Stomach (tissue), 8 donors: ENCODE measurements at regions not wholly inside any gene's neighbourhood (a gene's known extent, or its start where the extent isn't known, plus 50 kb on each side); places are given as distances from the start of the nearest gene placed in this dataset.

Experiments
- DNase-seq, 2 donors: peaks; one replicate each; pipeline versions ENCODE4 v3.0.0 to v3.0.0-alpha.2; 2013 to 2019
- H3K27ac ChIP-seq, 5 donors: fragments of 200-600 bp in 4 of 5; sonication (generic) in 4 of 5; one replicate each; pipeline ENCODE4 v1.5.1; 2013 to 2019; ENCODE audit warnings: mild to moderate bottlenecking in 1 of 5, moderate library complexity in 1 of 5
- H3K27me3 ChIP-seq, 3 donors: fragments of 200-600 bp; sonication (generic); one replicate each; pipeline ENCODE4 v1.5.1; 2017 to 2019; ENCODE audit warnings: mixed run types in 1 of 3
- H3K36me3 ChIP-seq, 4 donors: fragments of 200-600 bp; sonication (generic); 1 replicate in 3 of 4; 2 replicates in 1 of 4; pipeline ENCODE4 v1.5.1; 2016 to 2019
- H3K4me1 ChIP-seq, 4 donors: fragments of 200-600 bp; sonication (generic); one replicate each; pipeline ENCODE4 v1.5.1; 2016 to 2019
- H3K4me3 ChIP-seq, 4 donors: fragments of 200-600 bp; sonication (generic) in 3 of 4; one replicate each; pipeline ENCODE4 v1.5.1; 2016 to 2019; ENCODE audit warnings: mild to moderate bottlenecking in 1 of 4
- H3K9me3 ChIP-seq, 4 donors: fragments of 200-600 bp; sonication (generic); one replicate each; pipeline ENCODE4 v1.5.1; 2016 to 2019
- EP300 ChIP-seq: sonication (generic); formaldehyde crosslinking; IDR thresholded peaks from one replicate; pipeline ENCODE4 v1.6.1; 2017; ENCODE audit warnings: antibody characterized with exemption
- POLR2A ChIP-seq, 4 donors: fragments of 450-650 bp; IDR thresholded peaks; one replicate each; pipeline ENCODE4 v1.6.1; 2016; ENCODE audit warnings: antibody characterized with exemption in 4 of 4, control low read depth in 2 of 4, mild to moderate bottlenecking in 1 of 4, moderate library complexity in 1 of 4
- POLR2AphosphoS5 ChIP-seq, 3 donors: sonication (generic); formaldehyde crosslinking; IDR thresholded peaks; one replicate each; pipeline ENCODE4 v1.6.1; 2016; ENCODE audit warnings: antibody characterized with exemption in 3 of 3
- WGBS, 5 donors: extraction: QIAGEN DNeasy Blood & Tissue Kit in 3 of 5; methylation state at CpG; one replicate each; pipeline versions ENCODE4 v1.1.5 to v1.1.7; 2013 to 2018; 5-methylcytosine and 5-hydroxymethylcytosine counted together
- intact Hi-C: fragments of 100-400 bp; cut with DNase I; formaldehyde crosslinking; loops from one replicate; pipeline ENCODE4 v1.15.1; 2023; ENCODE audit warnings: low total_unique reads
- TF ChIP-seq, protein P1 (sequence below), 7 experiments: fragments of 450-650 bp in 4 of 7; fragments of 200-600 bp in 3 of 7; sonication (generic) in 3 of 7; IDR thresholded peaks; one replicate each; pipeline ENCODE4 v1.5.1; 2016 to 2019; ENCODE audit warnings: antibody characterized with exemption in 7 of 7, control low read depth in 2 of 7, mild to moderate bottlenecking in 1 of 7
- donor health status: healthy with polysubstance abuse.
- donor health status: Bipolar disorder and iron deficiency.
- donor health status: healthy.

DNA sequence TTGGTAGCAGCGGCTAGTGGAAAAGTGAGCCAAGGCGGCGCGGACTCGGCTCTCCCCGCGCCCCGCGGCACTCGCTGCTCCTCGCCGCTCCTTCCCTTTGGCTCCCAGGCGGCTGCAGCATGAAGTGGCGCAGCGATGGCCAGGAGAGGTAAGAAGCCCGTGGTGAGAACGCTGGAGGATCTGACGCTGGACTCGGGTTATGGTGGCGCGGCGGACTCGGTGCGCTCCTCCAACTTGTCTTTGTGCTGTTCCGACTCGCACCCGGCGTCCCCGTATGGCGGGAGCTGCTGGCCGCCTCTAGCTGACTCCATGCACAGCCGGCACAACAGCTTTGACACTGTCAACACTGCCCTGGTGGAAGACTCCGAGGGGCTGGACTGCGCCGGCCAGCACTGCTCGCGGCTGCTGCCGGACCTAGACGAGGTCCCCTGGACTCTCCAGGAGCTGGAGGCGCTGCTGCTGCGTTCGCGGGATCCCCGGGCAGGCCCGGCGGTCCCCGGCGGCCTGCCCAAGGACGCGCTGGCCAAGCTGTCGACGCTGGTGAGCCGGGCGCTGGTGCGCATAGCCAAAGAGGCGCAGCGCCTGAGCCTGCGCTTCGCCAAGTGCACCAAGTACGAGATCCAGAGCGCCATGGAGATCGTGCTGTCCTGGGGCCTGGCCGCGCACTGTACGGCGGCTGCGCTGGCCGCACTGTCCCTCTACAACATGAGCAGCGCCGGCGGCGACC is 225.6 kb upstream of the CRY1 start:
- peaks cover 34 to 43% (median 39%) of the 10 kb centered on the region in 4 donors for H3K4me1 ChIP-seq
- DNase-seq: peak in 1 of 2 donors; percentile 60
- H3K36me3 ChIP-seq: no peaks in the 10 kb centered on the region
- TF ChIP-seq, protein P1, sequence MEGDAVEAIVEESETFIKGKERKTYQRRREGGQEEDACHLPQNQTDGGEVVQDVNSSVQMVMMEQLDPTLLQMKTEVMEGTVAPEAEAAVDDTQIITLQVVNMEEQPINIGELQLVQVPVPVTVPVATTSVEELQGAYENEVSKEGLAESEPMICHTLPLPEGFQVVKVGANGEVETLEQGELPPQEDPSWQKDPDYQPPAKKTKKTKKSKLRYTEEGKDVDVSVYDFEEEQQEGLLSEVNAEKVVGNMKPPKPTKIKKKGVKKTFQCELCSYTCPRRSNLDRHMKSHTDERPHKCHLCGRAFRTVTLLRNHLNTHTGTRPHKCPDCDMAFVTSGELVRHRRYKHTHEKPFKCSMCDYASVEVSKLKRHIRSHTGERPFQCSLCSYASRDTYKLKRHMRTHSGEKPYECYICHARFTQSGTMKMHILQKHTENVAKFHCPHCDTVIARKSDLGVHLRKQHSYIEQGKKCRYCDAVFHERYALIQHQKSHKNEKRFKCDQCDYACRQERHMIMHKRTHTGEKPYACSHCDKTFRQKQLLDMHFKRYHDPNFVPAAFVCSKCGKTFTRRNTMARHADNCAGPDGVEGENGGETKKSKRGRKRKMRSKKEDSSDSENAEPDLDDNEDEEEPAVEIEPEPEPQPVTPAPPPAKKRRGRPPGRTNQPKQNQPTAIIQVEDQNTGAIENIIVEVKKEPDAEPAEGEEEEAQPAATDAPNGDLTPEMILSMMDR (IDR thresholded peaks at IDR 0.05): no peak
- TF ChIP-seq POLR2A (IDR thresholded peaks at IDR 0.05) (no peak), POLR2AphosphoS5 (IDR thresholded peaks at IDR 0.05) (no peak), EP300 (no peak)
- WGBS, 5 donors: 0 to 2% (median 1%) methylated on average over 12 to 72 of the region's 72 CpGs
- peak overlapping the region; percentile 40 to 59 (median 50) for H3K4me3 ChIP-seq
- H3K27me3 ChIP-seq: peaks cover 0 to 90% (median 47%) of the 10 kb centered on the region in 3 donors
- peak overlapping the region in 1 of 5 donors; percentile 26 for H3K27ac ChIP-seq
- intact Hi-C loops: no loop called here
- no peaks in the 10 kb centered on the region for H3K9me3 ChIP-seq

DNA sequence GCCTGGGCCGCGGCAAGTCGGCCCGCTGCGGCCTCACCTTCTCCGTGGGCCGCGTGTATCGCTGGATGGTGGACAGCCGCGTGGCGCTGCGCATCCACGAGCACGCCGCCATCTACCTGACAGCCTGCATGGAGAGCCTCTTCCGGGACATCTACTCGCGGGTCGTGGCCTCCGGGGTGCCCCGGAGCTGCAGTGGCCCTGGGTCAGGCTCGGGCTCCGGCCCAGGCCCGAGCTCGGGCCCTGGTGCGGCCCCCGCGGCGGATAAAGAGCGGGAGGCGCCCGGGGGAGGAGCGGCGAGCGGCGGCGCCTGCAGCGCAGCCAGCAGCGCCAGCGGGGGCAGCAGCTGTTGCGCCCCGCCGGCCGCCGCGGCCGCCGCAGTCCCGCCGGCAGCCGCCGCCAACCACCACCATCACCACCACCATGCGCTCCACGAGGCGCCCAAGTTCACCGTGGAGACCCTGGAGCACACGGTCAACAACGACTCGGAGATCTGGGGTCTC is 226.2 kb upstream of the CRY1 start:
- 0 to 1% (median 1%) methylated on average over 3 to 60 of the region's 60 CpGs for WGBS, 5 donors
- Histone ChIP-seq H3K36me3 (no peaks in the 10 kb centered on the region), H3K4me3 (peak overlapping the region; percentile 40 to 59 (median 50)), H3K27me3 (peaks cover 0 to 91% (median 47%) of the 10 kb centered on the region in 3 donors), H3K27ac (no peak overlapping the region), H3K9me3 (no peaks in the 10 kb centered on the region), H3K4me1 (peaks cover 34 to 43% (median 39%) of the 10 kb centered on the region in 4 donors)
- intact Hi-C loops: no loop called here
- TF ChIP-seq POLR2A (IDR thresholded peaks at IDR 0.05): no peak
- TF ChIP-seq, protein P1 (IDR thresholded peaks at IDR 0.05): no peak
- no peak for TF ChIP-seq POLR2AphosphoS5 (IDR thresholded peaks at IDR 0.05)
- TF ChIP-seq EP300: no peak
- DNase-seq: peak in 1 of 2 donors; percentile 36

DNA sequence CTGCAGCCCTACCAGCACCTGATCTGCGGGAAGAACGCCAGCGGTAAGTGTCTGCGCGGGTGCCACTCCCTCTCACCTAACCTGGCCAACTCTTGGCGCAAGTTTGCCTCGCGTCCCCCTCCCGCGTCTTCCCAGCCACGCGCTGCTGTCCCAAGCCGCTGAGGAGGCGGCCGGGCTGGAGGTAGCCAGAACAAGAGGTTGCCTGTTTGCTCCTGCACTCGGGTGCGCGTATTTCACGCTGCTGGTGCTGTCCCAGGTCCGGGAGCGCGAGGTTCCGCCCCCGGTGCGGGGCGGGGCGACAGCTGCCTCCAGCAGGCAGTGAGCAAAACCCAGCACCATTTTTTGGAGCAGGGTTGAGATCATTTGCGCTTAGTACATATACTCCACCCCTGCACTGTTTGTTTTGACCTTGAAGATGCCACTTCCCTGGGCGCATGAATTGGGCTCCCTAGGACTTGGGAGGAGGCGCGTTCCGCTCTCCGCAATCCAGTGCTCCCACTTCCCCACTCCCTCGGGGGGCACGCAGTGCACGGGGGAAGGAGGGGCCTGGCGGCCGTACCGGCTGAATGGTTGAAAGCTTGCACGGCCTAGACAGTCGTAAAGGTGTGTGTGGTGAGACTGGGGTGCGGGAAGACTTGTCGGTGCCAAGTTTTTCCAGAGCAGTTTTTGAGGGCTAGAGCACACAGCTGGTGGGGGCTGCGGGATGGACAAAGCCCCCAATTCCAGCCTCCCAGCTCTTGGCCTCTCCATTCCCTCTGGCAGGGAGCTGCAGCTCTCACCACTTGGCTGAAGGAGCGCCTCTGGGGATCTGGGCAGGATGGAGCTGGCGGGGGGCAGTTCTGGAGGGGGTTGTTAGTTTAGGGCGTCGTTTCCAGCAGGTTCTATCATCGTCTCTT is 226.9 kb upstream of the CRY1 start:
- no peak overlapping the region for H3K27ac ChIP-seq
- H3K4me1 ChIP-seq: peaks cover 34 to 43% (median 39%) of the 10 kb centered on the region in 4 donors
- TF ChIP-seq, protein P1 (IDR thresholded peaks at IDR 0.05): no peak
- TF ChIP-seq POLR2A (IDR thresholded peaks at IDR 0.05) (no peak), EP300 (no peak), POLR2AphosphoS5 (IDR thresholded peaks at IDR 0.05) (no peak)
- H3K9me3 ChIP-seq: no peaks in the 10 kb centered on the region
- peak in 1 of 2 donors; percentile 77 for DNase-seq
- H3K27me3 ChIP-seq: peaks cover 0 to 89% (median 47%) of the 10 kb centered on the region in 3 donors
- peak overlapping the region; percentile 40 to 59 (median 50) for H3K4me3 ChIP-seq
- 1 to 3% (median 1%) methylated on average over 25 to 49 of the region's 49 CpGs for WGBS, 5 donors
- no peaks in the 10 kb centered on the region for H3K36me3 ChIP-seq
- intact Hi-C loops: no loop called here

DNA sequence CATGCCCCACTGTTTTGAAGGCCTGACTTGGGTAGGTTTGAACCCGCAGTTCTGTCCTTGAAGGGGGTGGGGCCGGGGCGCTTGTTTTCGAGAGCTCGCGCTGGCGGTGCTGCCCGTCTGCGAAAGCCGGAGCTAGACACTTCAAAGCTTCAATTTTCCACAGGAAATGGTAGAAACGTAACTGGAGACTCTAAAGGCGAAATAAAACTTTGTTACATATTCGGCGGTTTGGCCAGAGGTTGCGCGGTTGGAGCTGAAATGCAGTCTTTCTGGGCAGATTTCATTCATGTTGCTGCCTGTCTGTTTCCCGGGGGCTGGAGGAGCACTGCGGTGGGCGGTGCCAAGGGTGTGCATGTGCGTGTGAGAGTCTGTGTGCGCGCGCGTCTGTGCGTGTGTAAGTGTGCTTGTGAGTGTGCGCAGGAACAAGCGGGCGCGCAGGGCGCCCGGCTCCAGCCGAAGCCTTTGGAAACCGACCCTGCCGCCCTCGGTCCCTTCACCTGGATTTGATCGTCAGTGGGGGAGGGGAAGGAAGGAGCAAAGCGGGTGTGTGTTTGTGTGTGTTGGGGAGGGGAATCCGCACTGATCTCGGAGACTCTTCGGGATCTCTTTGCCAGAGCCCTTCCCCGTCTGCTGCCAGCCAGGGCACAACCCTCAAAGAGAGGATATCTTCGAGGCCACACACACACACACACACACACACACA is 227.7 kb upstream of the CRY1 start:
- WGBS, 5 donors: 0 to 3% (median 2%) methylated on average over 42 of the region's 42 CpGs
- no peak overlapping the region for H3K27ac ChIP-seq
- H3K4me1 ChIP-seq: peaks cover 34 to 43% (median 39%) of the 10 kb centered on the region in 4 donors
- no peaks in the 10 kb centered on the region for H3K9me3 ChIP-seq
- TF ChIP-seq POLR2A (IDR thresholded peaks at IDR 0.05) (no peak), POLR2AphosphoS5 (IDR thresholded peaks at IDR 0.05) (no peak), EP300 (no peak)
- TF ChIP-seq, protein P1 (IDR thresholded peaks at IDR 0.05): no peak
- peak overlapping the region; percentile 14 to 59 (median 50) for H3K4me3 ChIP-seq
- peak in 1 of 2 donors; percentile 76 for DNase-seq
- H3K36me3 ChIP-seq: no peaks in the 10 kb centered on the region
- peaks cover 0 to 93% (median 47%) of the 10 kb centered on the region in 3 donors for H3K27me3 ChIP-seq
- intact Hi-C loops: no loop called here
